ENCODE measurements at regions not wholly inside any gene's neighbourhood (a gene's known extent, or its start where the extent isn't known, plus 50 kb on each side); places are given as distances from the start of the nearest gene placed in this dataset.

GRCh38 chr4:17157304-17157703 lies 258.9 kb upstream of the LDB2 start:
- Histone ChIP-seq H3K27me3 (ENCODE audit: low read length) (no peaks in the 10 kb centered on the region), H3K9me3 (ENCODE audit: low read length) (no peaks in the 10 kb centered on the region), H3K4me1 (ENCODE audit: insufficient read depth, low read length) (no peaks in the 10 kb centered on the region), H2AFZ (ENCODE audit: low read length) (no peak overlapping the region), H3K79me2 (ENCODE audit: low read length) (no peaks in the 10 kb centered on the region), H3F3A (ENCODE audit: low read length, unreplicated experiment) (no peaks in the 10 kb centered on the region), H3K9me2 (replicated peaks; ENCODE audit: low read length) (no peaks in the 10 kb centered on the region), H3K9ac (ENCODE audit: low read length) (no peak overlapping the region), H4K20me1 (ENCODE audit: low read length) (no peaks in the 10 kb centered on the region), H3K4me3 (ENCODE audit: low read length) (no peak overlapping the region), H3K4me2 (ENCODE audit: low read length) (no peak overlapping the region), H3K27ac (ENCODE audit: low read length) (no peak overlapping the region), H3K36me3 (ENCODE audit: low read depth, low read length) (no peaks in the 10 kb centered on the region)
- TF ChIP-seq CTCF (conservative IDR thresholded peaks at IDR 0.05; ENCODE audit: low read depth, low read length) (no peak), EZH2phosphoT487 (IDR thresholded peaks at IDR 0.05; ENCODE audit: borderline replicate concordance, low read length) (no peak), EZH2 (IDR thresholded peaks at IDR 0.05; ENCODE audit: low read length, unreplicated experiment) (no peak)
- ChIA-PET CTCF (no interaction called here), POLR2A (ENCODE audit: unreplicated experiment) (no interaction called here)
- intact Hi-C loops (cut with micrococcal nuclease) = no loop called here
- ATAC-seq (no peak), DNase-seq (no peak)
- BruUV-seq (replicated peaks) = no TSS peak

GRCh38 chr4:17155486-17155885 lies 257.0 kb upstream of the LDB2 start:
- Histone ChIP-seq H3K4me1 (ENCODE audit: insufficient read depth, low read length) (no peaks in the 10 kb centered on the region), H3F3A (ENCODE audit: low read length, unreplicated experiment) (no peaks in the 10 kb centered on the region), H3K9me3 (ENCODE audit: low read length) (no peaks in the 10 kb centered on the region), H3K79me2 (ENCODE audit: low read length) (no peaks in the 10 kb centered on the region), H3K36me3 (ENCODE audit: low read depth, low read length) (no peaks in the 10 kb centered on the region), H2AFZ (ENCODE audit: low read length) (no peak overlapping the region), H3K27ac (ENCODE audit: low read length) (no peak overlapping the region), H3K4me3 (ENCODE audit: low read length) (no peak overlapping the region), H4K20me1 (ENCODE audit: low read length) (no peaks in the 10 kb centered on the region), H3K9me2 (replicated peaks; ENCODE audit: low read length) (no peaks in the 10 kb centered on the region), H3K27me3 (ENCODE audit: low read length) (no peaks in the 10 kb centered on the region), H3K9ac (ENCODE audit: low read length) (no peak overlapping the region), H3K4me2 (ENCODE audit: low read length) (no peak overlapping the region)
- ChIA-PET CTCF (no interaction called here), POLR2A (ENCODE audit: unreplicated experiment) (interaction anchor here (0.6 kb wide), 1 partner anchor 1885 kb away, joined by 4 read pairs; no protein-coding TSS in a partner anchor)
- no peak for ATAC-seq
- TF ChIP-seq EZH2 (IDR thresholded peaks at IDR 0.05; ENCODE audit: low read length, unreplicated experiment) (no peak), CTCF (conservative IDR thresholded peaks at IDR 0.05; ENCODE audit: low read depth, low read length) (no peak), EZH2phosphoT487 (IDR thresholded peaks at IDR 0.05; ENCODE audit: borderline replicate concordance, low read length) (no peak)
- BruUV-seq (replicated peaks) = no TSS peak
- intact Hi-C loops (cut with micrococcal nuclease) = no loop called here
- no peak for DNase-seq

GRCh38 chr4:17153572-17153971 lies 255.1 kb upstream of the LDB2 start:
- H3K9me3 ChIP-seq (ENCODE audit: low read length) = no peaks in the 10 kb centered on the region
- no peaks in the 10 kb centered on the region for H4K20me1 ChIP-seq (ENCODE audit: low read length)
- intact Hi-C loops (cut with micrococcal nuclease) = no loop called here
- DNase-seq (no peak), ATAC-seq (no peak)
- H3K4me2 ChIP-seq (ENCODE audit: low read length) = no peak overlapping the region
- H3K4me1 ChIP-seq (ENCODE audit: insufficient read depth, low read length) = no peaks in the 10 kb centered on the region
- no peaks in the 10 kb centered on the region for H3K27me3 ChIP-seq (ENCODE audit: low read length)
- TF ChIP-seq CTCF (conservative IDR thresholded peaks at IDR 0.05; ENCODE audit: low read depth, low read length) = no peak
- TF ChIP-seq EZH2phosphoT487 (IDR thresholded peaks at IDR 0.05; ENCODE audit: borderline replicate concordance, low read length) = no peak
- no peak for TF ChIP-seq EZH2 (IDR thresholded peaks at IDR 0.05; ENCODE audit: low read length, unreplicated experiment)
- ChIA-PET POLR2A (ENCODE audit: unreplicated experiment) (no interaction called here), CTCF (no interaction called here)
- no peak overlapping the region for H3K4me3 ChIP-seq (ENCODE audit: low read length)
- H3K9me2 ChIP-seq (replicated peaks; ENCODE audit: low read length) = no peaks in the 10 kb centered on the region
- no TSS peak for BruUV-seq (replicated peaks)
- H2AFZ ChIP-seq (ENCODE audit: low read length) = no peak overlapping the region
- H3K9ac ChIP-seq (ENCODE audit: low read length) = no peak overlapping the region
- no peaks in the 10 kb centered on the region for H3K36me3 ChIP-seq (ENCODE audit: low read depth, low read length)
- no peaks in the 10 kb centered on the region for H3F3A ChIP-seq (ENCODE audit: low read length, unreplicated experiment)
- no peaks in the 10 kb centered on the region for H3K79me2 ChIP-seq (ENCODE audit: low read length)
- no peak overlapping the region for H3K27ac ChIP-seq (ENCODE audit: low read length)
